Psoas muscle (tissue), 7 donors: ENCODE measurements at regions not wholly inside any gene's neighbourhood (a gene's known extent, or its start where the extent isn't known, plus 50 kb on each side); places are given as distances from the start of the nearest gene placed in this dataset.

Experiments
- ATAC-seq, 4 donors: fragments of 200-7000 bp; cut with Tn5 transposase; one replicate each; pipeline ENCODE4 v1.9.1; 2020; ENCODE audit warnings: moderate library complexity in 3 of 4, mild to moderate bottlenecking in 2 of 4
- DNase-seq, 2 donors: peaks; one replicate each; pipeline ENCODE4 v3.0.0-alpha.2; 2020
- H3K27ac ChIP-seq: fragments of 200-600 bp; one replicate; pipeline ENCODE4 v1.8.0; 2022
- H3K27me3 ChIP-seq, 3 donors: fragments of 200-600 bp in 1 of 3; one replicate each; pipeline versions ENCODE4 v1.6.1 to v1.8.0; 2013 to 2022; ENCODE audit warnings: low read length in 2 of 3, mild to moderate bottlenecking in 2 of 3, moderate library complexity in 1 of 3; ENCODE audit not compliant: insufficient read depth in 3 of 3
- H3K36me3 ChIP-seq, 2 donors: fragments of 200-600 bp in 1 of 2; one replicate each; pipeline versions ENCODE4 v1.6.1 to v1.8.0; 2013 to 2022; ENCODE audit warnings: low read depth in 1 of 2, mild to moderate bottlenecking in 1 of 2, moderate library complexity in 1 of 2; ENCODE audit not compliant: insufficient read depth in 1 of 2
- H3K4me1 ChIP-seq: fragments of 200-600 bp; one replicate; pipeline ENCODE4 v1.8.0; 2022
- H3K4me3 ChIP-seq: fragments of 200-600 bp; one replicate; pipeline ENCODE4 v1.8.0; 2022; ENCODE audit warnings: mild to moderate bottlenecking
- H3K9me3 ChIP-seq: fragments of 200-600 bp; one replicate; pipeline ENCODE4 v1.8.0; 2022
- CTCF ChIP-seq: fragments of 200-600 bp; IDR thresholded peaks from one replicate; pipeline ENCODE4 v1.8.0; 2022; ENCODE audit warnings: antibody characterized with exemption
- WGBS, 3 donors: extraction: QIAGEN DNeasy Blood & Tissue Kit; methylation state at CpG; one replicate each; pipeline versions ENCODE4 v1.1.6 to v1.1.7; 2013; 5-methylcytosine and 5-hydroxymethylcytosine counted together
- intact Hi-C, 2 donors: fragments of 100-400 bp; cut with DNase I; formaldehyde crosslinking; loops; one replicate each; pipeline versions ENCODE4 v1.11.0 to v1.14.2; 2022
- donor health status: healthy with polysubstance abuse.
- donor health status: DM: no; HTN: no; CAD: no; lungs with moderate emphysema.
- donor health status: Bipolar disorder and iron deficiency.
- donor health status: healthy.
- donor health status: DM: yes; HTN: yes; CAD: no.
- donor health status: DM: no; HTN: no; CAD: no.
- donor health status: DM: yes; HTN: yes; CAD: no.

- no peak overlapping the region for H3K4me3 ChIP-seq
- H3K36me3 ChIP-seq = no peaks in the 10 kb centered on the region
- no peaks in the 10 kb centered on the region for H3K27me3 ChIP-seq
- WGBS, 3 donors = 88 to 90% (median 88%) methylated on average over 4 of the region's 4 CpGs
- ATAC-seq = no peak
- no peak overlapping the region for H3K27ac ChIP-seq
- intact Hi-C loops = loop anchor here in 1 of 2 donors (5.0 kb wide), 1 partner anchor 83 kb away; the partner anchor contains the start of gene TP53I11
- no peak for DNase-seq
- peaks cover 7% of the 10 kb centered on the region for H3K9me3 ChIP-seq
- no peaks in the 10 kb centered on the region for H3K4me1 ChIP-seq
- no peak for TF ChIP-seq CTCF
These were observed 84.7 kb upstream of the TP53I11 start for GRCh38 chr11:45035413-45035812.

GRCh38 chr11:45036010-45036409 lies 85.3 kb upstream of the TP53I11 start:
- DNase-seq (no peak), ATAC-seq (no peak)
- WGBS, 3 donors = 92 to 98% (median 97%) methylated on average over 3 of the region's 3 CpGs
- Histone ChIP-seq H3K4me3 (no peak overlapping the region), H3K36me3 (no peaks in the 10 kb centered on the region), H3K27me3 (no peaks in the 10 kb centered on the region), H3K9me3 (peaks cover 7% of the 10 kb centered on the region), H3K27ac (no peak overlapping the region), H3K4me1 (no peaks in the 10 kb centered on the region)
- intact Hi-C loops = loop anchor here in 1 of 2 donors (5.0 kb wide), 1 partner anchor 84 kb away; the partner anchor contains the start of gene TP53I11
- TF ChIP-seq CTCF = no peak

- WGBS, 3 donors = 53 to 56% (median 53%) methylated on average over 6 of the region's 6 CpGs
- Histone ChIP-seq H3K27ac (no peak overlapping the region), H3K27me3 (no peaks in the 10 kb centered on the region), H3K4me3 (no peak overlapping the region), H3K9me3 (peaks cover 7% of the 10 kb centered on the region), H3K36me3 (no peaks in the 10 kb centered on the region), H3K4me1 (no peaks in the 10 kb centered on the region)
- ATAC-seq (no peak), DNase-seq (no peak)
- intact Hi-C loops = loop anchor here in 1 of 2 donors (5.0 kb wide), 1 partner anchor 84 kb away; the partner anchor contains the start of gene TP53I11
- no peak for TF ChIP-seq CTCF
These were observed 86.0 kb upstream of the TP53I11 start for GRCh38 chr11:45036733-45037132.

- no peak overlapping the region for H3K27ac ChIP-seq
- H3K36me3 ChIP-seq = no peaks in the 10 kb centered on the region
- no peaks in the 10 kb centered on the region for H3K27me3 ChIP-seq
- H3K4me3 ChIP-seq = no peak overlapping the region
- intact Hi-C loops = loop anchor here in 1 of 2 donors (5.0 kb wide), 1 partner anchor 85 kb away; the partner anchor contains the start of gene TP53I11
- DNase-seq = no peak
- no peak for TF ChIP-seq CTCF
- no peaks in the 10 kb centered on the region for H3K4me1 ChIP-seq
- peaks cover 7% of the 10 kb centered on the region for H3K9me3 ChIP-seq
- no peak for ATAC-seq
These were observed 86.8 kb upstream of the TP53I11 start for GRCh38 chr11:45037434-45038005.

- no peak for TF ChIP-seq CTCF
- Histone ChIP-seq H3K4me3 (no peak overlapping the region), H3K4me1 (no peaks in the 10 kb centered on the region), H3K36me3 (no peaks in the 10 kb centered on the region), H3K27me3 (no peaks in the 10 kb centered on the region), H3K27ac (no peak overlapping the region), H3K9me3 (peaks cover 7% of the 10 kb centered on the region)
- DNase-seq (no peak), ATAC-seq (no peak)
- intact Hi-C loops = loop anchor here in 1 of 2 donors (5.0 kb wide), 1 partner anchor 87 kb away; the partner anchor contains the start of gene TP53I11
- WGBS, 3 donors = 83 to 95% (median 92%) methylated on average over 1 of the region's 1 CpG
These were observed 88.2 kb upstream of the TP53I11 start for GRCh38 chr11:45038923-45039322.
